Inflammatory macrophage treated with lipopolysaccharide for 4 hours (primary cell): ENCODE measurements at regions not wholly inside any gene's neighbourhood (a gene's known extent, or its start where the extent isn't known, plus 50 kb on each side); places are given as distances from the start of the nearest gene placed in this dataset.
"Not testable (repeated sequence)": the region's sequence is repeated elsewhere in the genome, so short reads cannot be mapped to it uniquely, and the experiment has no call there.

Experiments
- DNase-seq: peaks from one replicate; pipeline ENCODE4 v3.0.0-alpha.2; 2020

GRCh38 chr5:88090506-88090905 is 178.1 kb downstream of the TMEM161B start:
- DNase-seq, result no peak

GRCh38 chr5:88089719-88090390 is 178.8 kb downstream of the TMEM161B start:
- DNase-seq, result no peak

GRCh38 chr5:88085462-88085861 is 183.2 kb downstream of the TMEM161B start:
- no peak for DNase-seq

GRCh38 chr5:88081877-88082276 is 186.8 kb downstream of the TMEM161B start:
- DNase-seq, result no peak

- no peak for DNase-seq
Observed at GRCh38 chr5:88063813-88064212, 204.8 kb downstream of the TMEM161B start.

GRCh38 chr5:88060194-88060593 is 208.5 kb downstream of the TMEM161B start:
- no peak for DNase-seq

- no peak for DNase-seq
Observed at GRCh38 chr5:88058625-88059024, 210.0 kb downstream of the TMEM161B start.

GRCh38 chr5:88052468-88052867 is 216.2 kb downstream of the TMEM161B start:
- not testable (repeated sequence) for DNase-seq

GRCh38 chr5:88051148-88051547 is 217.5 kb downstream of the TMEM161B start:
- DNase-seq, result no peak

- DNase-seq, result no peak
Observed at GRCh38 chr5:88049737-88050136, 218.9 kb downstream of the TMEM161B start.

GRCh38 chr5:88049156-88049555 is 219.5 kb downstream of the TMEM161B start:
- no peak for DNase-seq

GRCh38 chr5:88045931-88046461 is 222.6 kb downstream of the TMEM161B start:
- no peak for DNase-seq

GRCh38 chr5:88045165-88045564 is 223.5 kb downstream of the TMEM161B start:
- no peak for DNase-seq

GRCh38 chr5:88034520-88034919 is 234.1 kb downstream of the TMEM161B start:
- no peak for DNase-seq

- DNase-seq, result no peak
Observed at GRCh38 chr5:88033191-88033590, 235.5 kb downstream of the TMEM161B start.

GRCh38 chr5:88029011-88029410 is 239.6 kb downstream of the TMEM161B start:
- no peak for DNase-seq

- DNase-seq, result no peak
Observed at GRCh38 chr5:88021141-88021540, 247.5 kb downstream of the TMEM161B start.

- DNase-seq, result not testable (repeated sequence)
Observed at GRCh38 chr5:88014984-88015383, 253.7 kb downstream of the TMEM161B start.

GRCh38 chr5:88000877-88001276 is 267.8 kb downstream of the TMEM161B start:
- DNase-seq, result no peak

GRCh38 chr5:87997662-87998061 is 271.0 kb downstream of the TMEM161B start:
- DNase-seq, result no peak

- DNase-seq, result no peak
Observed at GRCh38 chr5:87966213-87966612, 302.4 kb downstream of the TMEM161B start.

- no peak for DNase-seq
Observed at GRCh38 chr5:87954121-87954520, 314.5 kb downstream of the TMEM161B start.

GRCh38 chr5:87951661-87952060 is 317.0 kb downstream of the TMEM161B start:
- no peak for DNase-seq

- DNase-seq, result no peak
Observed at GRCh38 chr5:87949676-87950631, 318.7 kb downstream of the TMEM161B start.
